HG03175 (cell line): ENCODE measurements at regions not wholly inside any gene's neighbourhood (a gene's known extent, or its start where the extent isn't known, plus 50 kb on each side); places are given as distances from the start of the nearest gene placed in this dataset.

Experiments used
- ATAC-seq: cut with Tn5 transposase; IDR thresholded peaks from one replicate; pipeline ENCODE4 v1.9.1; 2021; ENCODE audit warnings: mild to moderate bottlenecking, moderate library complexity; ENCODE audit not compliant: unreplicated experiment

GRCh38 chr11:15793043-15793996, 563.0 kb downstream of the SOX6 start:
- no peak for ATAC-seq

- ATAC-seq: no peak
Measured at GRCh38 chr11:15794361-15795150, 561.8 kb downstream of the SOX6 start.

GRCh38 chr11:15795378-15795777, 561.0 kb downstream of the SOX6 start:
- ATAC-seq: no peak

GRCh38 chr11:15800111-15800800, 556.1 kb downstream of the SOX6 start:
- ATAC-seq: no peak

GRCh38 chr11:15801126-15801525, 555.2 kb downstream of the SOX6 start:
- no peak for ATAC-seq

GRCh38 chr11:15801616-15802015, 554.7 kb downstream of the SOX6 start:
- ATAC-seq: no peak

- no peak for ATAC-seq
Measured at GRCh38 chr11:15805726-15806125, 550.6 kb downstream of the SOX6 start.

- ATAC-seq: no peak
Measured at GRCh38 chr11:15806217-15806616, 550.1 kb downstream of the SOX6 start.

GRCh38 chr11:15807827-15808226, 548.5 kb downstream of the SOX6 start:
- no peak for ATAC-seq

- ATAC-seq: no peak
Measured at GRCh38 chr11:15810082-15810481, 546.3 kb downstream of the SOX6 start.

- ATAC-seq: no peak
Measured at GRCh38 chr11:15810525-15810924, 545.8 kb downstream of the SOX6 start.

- no peak for ATAC-seq
Measured at GRCh38 chr11:15815246-15816195, 540.8 kb downstream of the SOX6 start.

GRCh38 chr11:15816260-15816871, 540.0 kb downstream of the SOX6 start:
- ATAC-seq: no peak

- no peak for ATAC-seq
Measured at GRCh38 chr11:15817001-15817400, 539.3 kb downstream of the SOX6 start.

- no peak for ATAC-seq
Measured at GRCh38 chr11:15818132-15818842, 538.1 kb downstream of the SOX6 start.

GRCh38 chr11:15819679-15820286, 536.6 kb downstream of the SOX6 start:
- peak; percentile 58 for ATAC-seq

- ATAC-seq: no peak
Measured at GRCh38 chr11:15821451-15821850, 534.9 kb downstream of the SOX6 start.

- ATAC-seq: no peak
Measured at GRCh38 chr11:15824060-15824459, 532.3 kb downstream of the SOX6 start.
